GM12878 (cell line): ENCODE measurements at regions not wholly inside any gene's neighbourhood (a gene's known extent, or its start where the extent isn't known, plus 50 kb on each side); places are given as distances from the start of the nearest gene placed in this dataset.

Source experiments
- ATAC-seq: fragments of 200-7000 bp; cut with Tn5 transposase; 3 replicates; pipeline ENCODE4 v1.9.1; 2020; ENCODE audit warnings: mild to moderate bottlenecking, moderate library complexity
- BruUV-seq: library from RNA; stranded (reverse); fragments of 400-500 nt; replicated peaks from 2 replicates; lab custom pipeline; 2021; lab: Mats Ljungman, UMichigan
- CTCF ChIA-PET: fragments of 300-600 bp; sonication (Branson Sonifier 250); formaldehyde crosslinking; extraction: SDS; loops from one replicate; lab custom pipeline; 2021; ENCODE audit warnings: inconsistent platforms; lab: Yijun Ruan, JAX
- POLR2A ChIA-PET: fragments of 350-600 bp; formaldehyde crosslinking; extraction: SDS; loops from one replicate; lab custom pipeline; 2021; ENCODE audit warnings: inconsistent platforms; lab: Charles Lee
- RAD21 ChIA-PET: fragments of 300-600 bp; sonication (Branson Sonifier 250); formaldehyde crosslinking; loops from one replicate; lab custom pipeline; 2023; ENCODE audit warnings: antibody characterized with exemption; ENCODE audit not compliant: unreplicated experiment; lab: Charles Lee
- SMC1A ChIA-PET: fragments of 300-600 bp; sonication (Branson Sonifier 250); formaldehyde crosslinking; loops from one replicate; lab custom pipeline; 2023; ENCODE audit not compliant: unreplicated experiment, uncharacterized antibody; lab: Charles Lee
- DNase-seq: peaks from one replicate; pipeline ENCODE4 v3.0.0-alpha.2; 2011; ENCODE audit warnings: low read depth, low spot score
- FAIRE-seq: peaks from 3 replicates; lab custom pipeline; 2011; peaks lifted over from hg19 to GRCh38; lab: Jason Lieb, UNC
- H2AFZ ChIP-seq: 2 replicates; pipeline ENCODE4 v1.6.0; 2011; ENCODE audit warnings: low read depth, low read length, control low read depth; ENCODE audit not compliant: control insufficient read depth
- H3K27ac ChIP-seq: 2 replicates; pipeline ENCODE4 v1.5.1; 2011; ENCODE audit warnings: control low read depth; ENCODE audit not compliant: control insufficient read depth, insufficient read depth
- H3K27me3 ChIP-seq, 2 experiments: replicated peaks in 1 of 2; 2 replicates each; pipeline versions ENCODE4 v1.6.0 to v1.6.1; 2011; ENCODE audit warnings: low read length in 1 of 2; ENCODE audit not compliant: control insufficient read depth in 2 of 2, insufficient read depth in 2 of 2
- H3K36me3 ChIP-seq, 2 experiments: 2 replicates each; pipeline ENCODE4 v1.5.1; 2011; ENCODE audit warnings: low read length in 1 of 2; ENCODE audit not compliant: control insufficient read depth in 2 of 2, insufficient read depth in 2 of 2
- H3K4me1 ChIP-seq: 2 replicates; pipeline ENCODE4 v1.6.1; 2011; ENCODE audit warnings: mild to moderate bottlenecking, low read length, moderate library complexity, mixed read lengths; ENCODE audit not compliant: control insufficient read depth, insufficient read depth
- H3K4me2 ChIP-seq: 2 replicates; pipeline ENCODE4 v1.6.0; 2011; ENCODE audit warnings: control low read depth; ENCODE audit not compliant: control insufficient read depth, insufficient read depth
- H3K4me3 ChIP-seq: fragments of 200-600 bp; sonication (generic); 2 replicates; pipeline ENCODE4 v1.5.1; 2016
- H3K79me2 ChIP-seq: 2 replicates; pipeline ENCODE4 v1.6.0; 2011; ENCODE audit warnings: low read length; ENCODE audit not compliant: control insufficient read depth, insufficient read depth
- H3K9ac ChIP-seq: 2 replicates; pipeline ENCODE4 v1.8.0; 2011; ENCODE audit warnings: low read length, control low read depth, mixed read lengths; ENCODE audit not compliant: control insufficient read depth, insufficient read depth
- H3K9me3 ChIP-seq: replicated peaks from 3 replicates; pipeline ENCODE4 v1.5.1; 2011; ENCODE audit warnings: mild to moderate bottlenecking, low read length; ENCODE audit not compliant: control insufficient read depth, insufficient read depth
- H4K20me1 ChIP-seq: 2 replicates; pipeline ENCODE4 v1.6.0; 2011; ENCODE audit not compliant: control insufficient read depth, insufficient read depth
- BHLHE40 ChIP-seq, 2 experiments: fragments of 450-650 bp in 1 of 2; IDR thresholded peaks; 2 replicates each; pipeline ENCODE4 v1.6.1; 2011 to 2017; ENCODE audit warnings: low read depth in 2 of 2, borderline replicate concordance in 1 of 2, improper control_type of control experiment in 1 of 2, low read length in 1 of 2, mild to moderate bottlenecking in 1 of 2
- RBBP5 ChIP-seq: fragments of 200-600 bp; sonication (generic); conservative IDR thresholded peaks from 2 replicates; pipeline ENCODE4 v1.6.1; 2016
- WGBS: methylation state at CpG from one replicate; pipeline ENCODE4 v1.1.6; 2016; ENCODE audit warnings: low lambda C conversion rate; ENCODE audit not compliant: insufficient replicate concordance, insufficient coverage; ENCODE audit errors: missing lambda C conversion rate; 5-methylcytosine and 5-hydroxymethylcytosine counted together
- in situ Hi-C: fragments of 300-500 bp; cut with MboI; formaldehyde crosslinking; loops from 9 replicates; pipeline ENCODE4 v1.14.3; 2018; ENCODE audit warnings: mixed read lengths
- intact Hi-C: fragments of 100-400 bp; cut with micrococcal nuclease; formaldehyde crosslinking; loops from one replicate; pipeline ENCODE4 v1.14.2; 2022; ENCODE audit not compliant: unreplicated experiment
- TF ChIP-seq, protein P1 (sequence below): fragments of 450-650 bp; IDR thresholded peaks from 2 replicates; pipeline ENCODE4 v1.6.1; 2017; ENCODE audit warnings: mild to moderate bottlenecking, moderate library complexity
- TF ChIP-seq, protein P2 (sequence below): fragments of 450-650 bp; IDR thresholded peaks from 2 replicates; pipeline ENCODE4 v1.6.1; 2016; ENCODE audit warnings: mild to moderate bottlenecking, moderate library complexity, borderline replicate concordance

DNA sequence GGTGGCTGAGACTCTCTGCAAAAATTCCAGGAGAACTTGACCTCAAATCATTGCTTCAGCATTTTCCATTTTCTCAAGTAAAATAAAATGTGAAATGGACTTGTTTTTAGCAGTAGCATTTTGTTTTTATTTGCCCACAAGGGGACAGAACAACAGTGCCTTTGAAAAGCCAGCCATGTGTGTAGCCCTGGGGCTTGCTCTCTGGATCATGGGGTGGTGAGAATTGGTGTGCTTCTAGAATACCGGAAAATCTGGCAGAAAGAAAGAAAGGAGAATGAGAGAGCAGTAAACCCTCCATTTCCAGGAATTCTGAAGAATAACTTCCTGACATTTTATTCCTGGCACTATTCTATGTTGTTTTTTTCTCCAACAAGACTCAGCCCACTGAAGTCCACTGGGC lies 254.7 kb upstream of the MOCS1 start (continued):
- TF ChIP-seq, protein P1, sequence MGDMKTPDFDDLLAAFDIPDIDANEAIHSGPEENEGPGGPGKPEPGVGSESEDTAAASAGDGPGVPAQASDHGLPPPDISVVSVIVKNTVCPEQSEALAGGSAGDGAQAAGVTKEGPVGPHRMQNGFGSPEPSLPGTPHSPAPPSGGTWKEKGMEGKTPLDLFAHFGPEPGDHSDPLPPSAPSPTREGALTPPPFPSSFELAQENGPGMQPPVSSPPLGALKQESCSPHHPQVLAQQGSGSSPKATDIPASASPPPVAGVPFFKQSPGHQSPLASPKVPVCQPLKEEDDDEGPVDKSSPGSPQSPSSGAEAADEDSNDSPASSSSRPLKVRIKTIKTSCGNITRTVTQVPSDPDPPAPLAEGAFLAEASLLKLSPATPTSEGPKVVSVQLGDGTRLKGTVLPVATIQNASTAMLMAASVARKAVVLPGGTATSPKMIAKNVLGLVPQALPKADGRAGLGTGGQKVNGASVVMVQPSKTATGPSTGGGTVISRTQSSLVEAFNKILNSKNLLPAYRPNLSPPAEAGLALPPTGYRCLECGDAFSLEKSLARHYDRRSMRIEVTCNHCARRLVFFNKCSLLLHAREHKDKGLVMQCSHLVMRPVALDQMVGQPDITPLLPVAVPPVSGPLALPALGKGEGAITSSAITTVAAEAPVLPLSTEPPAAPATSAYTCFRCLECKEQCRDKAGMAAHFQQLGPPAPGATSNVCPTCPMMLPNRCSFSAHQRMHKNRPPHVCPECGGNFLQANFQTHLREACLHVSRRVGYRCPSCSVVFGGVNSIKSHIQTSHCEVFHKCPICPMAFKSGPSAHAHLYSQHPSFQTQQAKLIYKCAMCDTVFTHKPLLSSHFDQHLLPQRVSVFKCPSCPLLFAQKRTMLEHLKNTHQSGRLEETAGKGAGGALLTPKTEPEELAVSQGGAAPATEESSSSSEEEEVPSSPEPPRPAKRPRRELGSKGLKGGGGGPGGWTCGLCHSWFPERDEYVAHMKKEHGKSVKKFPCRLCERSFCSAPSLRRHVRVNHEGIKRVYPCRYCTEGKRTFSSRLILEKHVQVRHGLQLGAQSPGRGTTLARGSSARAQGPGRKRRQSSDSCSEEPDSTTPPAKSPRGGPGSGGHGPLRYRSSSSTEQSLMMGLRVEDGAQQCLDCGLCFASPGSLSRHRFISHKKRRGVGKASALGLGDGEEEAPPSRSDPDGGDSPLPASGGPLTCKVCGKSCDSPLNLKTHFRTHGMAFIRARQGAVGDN = no peak

DNA sequence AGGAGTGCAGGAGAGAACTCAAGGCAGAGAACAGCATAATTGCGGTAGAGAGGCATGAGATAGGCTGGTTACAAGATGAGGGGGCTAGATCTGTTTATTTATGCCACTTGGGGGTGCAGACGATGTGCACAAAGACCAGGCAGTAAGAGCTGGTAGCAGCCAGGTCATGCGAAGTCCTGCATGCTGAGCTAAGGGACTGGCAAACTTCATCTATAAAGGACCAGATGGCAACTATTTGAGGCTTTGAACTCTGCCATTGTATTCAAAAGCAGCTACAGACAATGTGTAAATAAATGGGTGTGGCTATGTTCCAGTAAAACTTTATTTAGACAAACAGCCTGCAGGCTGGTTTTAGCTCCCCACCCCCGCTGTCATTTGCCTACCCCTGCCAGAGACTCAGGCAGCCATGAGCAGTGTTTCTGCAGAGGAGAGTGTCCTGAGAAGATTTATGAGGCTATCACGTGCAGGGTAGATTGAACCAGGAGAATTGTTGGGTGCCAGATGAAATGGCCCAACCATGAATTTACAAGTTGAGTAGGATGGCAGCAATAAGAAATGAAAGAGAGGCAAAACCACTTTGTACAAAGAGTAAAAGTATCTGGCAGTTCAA lies 253.4 kb upstream of the MOCS1 start:
- H3K36me3 ChIP-seq = no peaks in the 10 kb centered on the region
- intact Hi-C loops (no loop called here), in situ Hi-C loops (no loop called here)
- H3K4me2 ChIP-seq = no peak overlapping the region
- FAIRE-seq = no peak
- H3K4me3 ChIP-seq = no peak overlapping the region
- ChIA-PET POLR2A (no interaction called here), RAD21 (interaction anchor here (1.1 to 1.2 kb wide), 2 partner anchors 62 to 121 kb away, joined by 3 to 6 read pairs; no protein-coding TSS in a partner anchor)
- H3K27ac ChIP-seq = no peak overlapping the region
- H3K4me1 ChIP-seq = no peaks in the 10 kb centered on the region
- no peak for DNase-seq
- no peaks in the 10 kb centered on the region for H4K20me1 ChIP-seq
- H3K9me3 ChIP-seq = peaks cover 5% of the 10 kb centered on the region
- TF ChIP-seq, protein P2, sequence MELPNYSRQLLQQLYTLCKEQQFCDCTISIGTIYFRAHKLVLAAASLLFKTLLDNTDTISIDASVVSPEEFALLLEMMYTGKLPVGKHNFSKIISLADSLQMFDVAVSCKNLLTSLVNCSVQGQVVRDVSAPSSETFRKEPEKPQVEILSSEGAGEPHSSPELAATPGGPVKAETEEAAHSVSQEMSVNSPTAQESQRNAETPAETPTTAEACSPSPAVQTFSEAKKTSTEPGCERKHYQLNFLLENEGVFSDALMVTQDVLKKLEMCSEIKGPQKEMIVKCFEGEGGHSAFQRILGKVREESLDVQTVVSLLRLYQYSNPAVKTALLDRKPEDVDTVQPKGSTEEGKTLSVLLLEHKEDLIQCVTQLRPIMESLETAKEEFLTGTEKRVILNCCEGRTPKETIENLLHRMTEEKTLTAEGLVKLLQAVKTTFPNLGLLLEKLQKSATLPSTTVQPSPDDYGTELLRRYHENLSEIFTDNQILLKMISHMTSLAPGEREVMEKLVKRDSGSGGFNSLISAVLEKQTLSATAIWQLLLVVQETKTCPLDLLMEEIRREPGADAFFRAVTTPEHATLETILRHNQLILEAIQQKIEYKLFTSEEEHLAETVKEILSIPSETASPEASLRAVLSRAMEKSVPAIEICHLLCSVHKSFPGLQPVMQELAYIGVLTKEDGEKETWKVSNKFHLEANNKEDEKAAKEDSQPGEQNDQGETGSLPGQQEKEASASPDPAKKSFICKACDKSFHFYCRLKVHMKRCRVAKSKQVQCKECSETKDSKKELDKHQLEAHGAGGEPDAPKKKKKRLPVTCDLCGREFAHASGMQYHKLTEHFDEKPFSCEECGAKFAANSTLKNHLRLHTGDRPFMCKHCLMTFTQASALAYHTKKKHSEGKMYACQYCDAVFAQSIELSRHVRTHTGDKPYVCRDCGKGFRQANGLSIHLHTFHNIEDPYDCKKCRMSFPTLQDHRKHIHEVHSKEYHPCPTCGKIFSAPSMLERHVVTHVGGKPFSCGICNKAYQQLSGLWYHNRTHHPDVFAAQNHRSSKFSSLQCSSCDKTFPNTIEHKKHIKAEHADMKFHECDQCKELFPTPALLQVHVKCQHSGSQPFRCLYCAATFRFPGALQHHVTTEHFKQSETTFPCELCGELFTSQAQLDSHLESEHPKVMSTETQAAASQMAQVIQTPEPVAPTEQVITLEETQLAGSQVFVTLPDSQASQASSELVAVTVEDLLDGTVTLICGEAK = peak; percentile 79
- TF ChIP-seq BHLHE40 (IDR thresholded peaks at IDR 0.05; ENCODE audit: borderline replicate concordance in 1 of 2, low read depth in 2 of 2, low read length in 1 of 2) (peak in 1 of 2 experiments; percentile 17; a peak in 1 of 4 replicates), RBBP5 (no peak)
- TF ChIP-seq, all 136 proteins: peak for 2
- SMC1A ChIA-PET = interaction anchor here (0.6 to 2.9 kb wide), 8 partner anchors 8 to 131 kb away, joined by 3 to 11 read pairs (median 4); no protein-coding TSS in a partner anchor
- Histone ChIP-seq H3K79me2 (no peaks in the 10 kb centered on the region), H2AFZ (no peak overlapping the region), H3K9ac (no peak overlapping the region), H3K27me3 (no peaks in the 10 kb centered on the region; a peak in 1 of 4 replicates)
- CTCF ChIA-PET = no interaction called here
- 0% methylated on average over 5 of the region's 5 CpGs for WGBS
- no TSS peak for BruUV-seq
- ATAC-seq = no peak
